Natural killer cell treated with Interleukin-12 subunit alpha and Interleukin-12 subunit beta and Interleukin-15 and Interleukin-18, amount 100 ng/mL, for 72 hours (primary cell): ENCODE measurements at regions not wholly inside any gene's neighbourhood (a gene's known extent, or its start where the extent isn't known, plus 50 kb on each side); places are given as distances from the start of the nearest gene placed in this dataset.
"Not testable (repeated sequence)": the region's sequence is repeated elsewhere in the genome, so short reads cannot be mapped to it uniquely, and the experiment has no call there.

Experiments
- ATAC-seq, 2 donors: fragments of 150-1000 bp; cut with Tn5 transposase in 1 of 2; sonication (Bioruptor Pico), chemical (Tn5 transposase) in 1 of 2; 2 replicates each; pipeline ENCODE4 v1.10.0; 2021
- DNase-seq: peaks from one replicate; pipeline ENCODE4 v3.0.0; 2022; ENCODE audit warnings: low spot score
- H3K27ac Mint-ChIP-seq, 2 donors: 1 replicate in 1 of 2; 2 replicates in 1 of 2; pipeline ENCODE4 v1.8.0; 2022; ENCODE audit warnings: mixed read lengths in 2 of 2, mild to moderate bottlenecking in 1 of 2, moderate library complexity in 1 of 2
- H3K27me3 Mint-ChIP-seq, 2 donors: 1 replicate in 1 of 2; 2 replicates in 1 of 2; pipeline ENCODE4 v1.8.0; 2022; ENCODE audit warnings: mixed read lengths in 2 of 2
- H3K36me3 Mint-ChIP-seq: one replicate; pipeline ENCODE4 v1.8.0; 2022; ENCODE audit warnings: mixed read lengths
- H3K4me1 Mint-ChIP-seq, 2 donors: 1 replicate in 1 of 2; 2 replicates in 1 of 2; pipeline ENCODE4 v1.8.0; 2022; ENCODE audit warnings: low read depth in 2 of 2, mixed read lengths in 2 of 2, mild to moderate bottlenecking in 1 of 2
- H3K4me3 Mint-ChIP-seq: one replicate; pipeline ENCODE4 v1.8.0; 2022; ENCODE audit warnings: mixed read lengths
- H3K9me3 Mint-ChIP-seq: 2 replicates; pipeline ENCODE4 v1.8.0; 2022; ENCODE audit warnings: mixed read lengths

DNA sequence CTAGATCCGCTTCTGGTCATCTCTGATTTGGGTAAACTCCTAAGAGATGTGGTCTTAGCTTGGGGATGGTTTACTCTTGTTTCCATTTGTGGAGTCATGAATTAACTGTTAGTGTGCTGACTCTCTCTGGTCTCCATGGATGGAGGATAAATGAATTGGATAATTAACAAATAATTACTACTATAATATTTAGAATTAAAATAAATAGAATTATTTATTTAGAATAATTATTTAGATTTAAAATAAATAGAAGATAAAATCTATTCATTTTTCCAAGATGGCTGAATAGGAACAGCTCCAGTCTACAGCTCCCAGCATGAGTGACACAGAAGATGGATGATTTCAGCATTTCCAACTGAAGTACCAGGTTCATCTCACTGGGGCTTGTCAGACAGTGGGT is 1587.4 kb upstream of the AGA start:
- H3K4me3 Mint-ChIP-seq: no peak overlapping the region
- DNase-seq (no peak), ATAC-seq (no peak)
- no peak overlapping the region for H3K27ac Mint-ChIP-seq
- H3K36me3 Mint-ChIP-seq: peaks cover 25% of the 10 kb centered on the region
- no peaks in the 10 kb centered on the region for H3K4me1 Mint-ChIP-seq
- H3K9me3 Mint-ChIP-seq: peaks cover 39% of the 10 kb centered on the region
- H3K27me3 Mint-ChIP-seq: no peaks in the 10 kb centered on the region

DNA sequence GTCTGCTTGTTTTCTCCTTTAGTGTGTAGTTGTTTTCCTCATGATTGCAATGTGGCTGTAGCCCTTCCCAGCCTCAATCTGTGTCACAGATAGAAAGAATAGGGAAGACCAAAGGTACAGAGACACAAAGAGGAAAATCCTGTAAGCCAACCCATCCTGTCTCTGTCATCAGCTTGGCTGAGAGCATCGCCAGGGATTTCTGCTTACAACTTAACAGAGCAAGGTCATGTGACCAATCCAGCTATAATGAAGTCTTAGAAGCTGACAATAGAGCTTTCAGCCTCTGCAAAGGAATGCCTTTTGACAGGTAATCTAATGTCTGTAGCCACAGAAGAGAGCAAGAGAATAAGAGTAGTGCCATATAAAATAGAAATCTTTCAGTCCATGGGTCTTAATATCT is 1598.0 kb upstream of the AGA start:
- no peaks in the 10 kb centered on the region for H3K27me3 Mint-ChIP-seq
- no peak overlapping the region for H3K4me3 Mint-ChIP-seq
- no peaks in the 10 kb centered on the region for H3K36me3 Mint-ChIP-seq
- DNase-seq: no peak
- no peak for ATAC-seq
- no peak overlapping the region for H3K27ac Mint-ChIP-seq
- no peaks in the 10 kb centered on the region for H3K4me1 Mint-ChIP-seq
- H3K9me3 Mint-ChIP-seq: peaks cover 13% of the 10 kb centered on the region

DNA sequence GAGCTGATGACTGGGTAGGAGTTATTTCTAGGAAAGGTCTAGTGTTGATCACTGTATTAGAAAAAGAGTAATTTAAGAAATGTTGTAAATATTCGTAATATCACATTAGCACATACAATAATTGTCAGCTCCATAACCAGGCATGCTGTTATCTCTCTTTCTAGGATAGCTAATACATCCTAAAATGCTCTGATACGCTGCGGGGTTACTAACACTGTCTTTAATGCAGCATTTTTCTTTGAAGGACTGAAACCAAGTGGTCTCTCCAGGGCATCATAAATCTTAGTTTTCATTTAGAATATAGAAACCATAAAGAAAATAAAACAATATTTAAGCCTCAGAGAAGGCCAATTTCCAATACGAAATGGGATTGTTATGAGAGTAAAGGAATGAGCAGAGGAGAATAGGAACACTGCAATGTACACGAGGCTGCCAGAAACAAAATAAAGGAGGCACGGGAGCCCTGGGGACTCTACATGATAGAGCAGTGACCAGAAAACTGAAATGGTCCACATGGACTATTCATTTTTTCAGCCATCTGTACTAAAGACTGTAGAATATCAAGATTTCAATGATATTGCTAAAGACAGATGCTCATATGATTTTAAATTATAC is 1606.7 kb upstream of the AGA start:
- peaks cover 13% of the 10 kb centered on the region for H3K36me3 Mint-ChIP-seq
- no peak overlapping the region for H3K4me3 Mint-ChIP-seq
- H3K27ac Mint-ChIP-seq: no peak overlapping the region
- ATAC-seq (no peak), DNase-seq (no peak)
- no peaks in the 10 kb centered on the region for H3K27me3 Mint-ChIP-seq
- no peaks in the 10 kb centered on the region for H3K9me3 Mint-ChIP-seq
- H3K4me1 Mint-ChIP-seq: no peaks in the 10 kb centered on the region

DNA sequence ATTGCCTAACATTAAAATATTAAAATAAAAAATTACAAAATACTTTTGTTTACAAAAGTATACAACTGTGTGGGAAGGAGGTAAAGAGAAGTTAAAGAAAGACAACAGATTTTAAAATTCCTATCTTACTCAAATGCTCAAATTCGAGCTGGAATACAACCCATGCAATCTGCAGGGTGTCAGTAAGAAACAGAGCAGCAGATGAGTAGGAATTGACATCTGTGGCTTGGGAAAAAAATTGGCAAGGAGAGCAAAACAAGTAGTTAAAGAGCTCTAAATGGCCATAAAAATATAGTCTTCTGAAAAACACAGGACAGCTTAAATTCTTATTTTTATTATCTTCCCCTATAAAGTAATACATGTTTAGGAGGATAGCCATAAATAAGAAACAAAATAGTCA is 1609.0 kb upstream of the AGA start:
- ATAC-seq (no peak), DNase-seq (no peak)
- H3K27me3 Mint-ChIP-seq: no peaks in the 10 kb centered on the region
- H3K36me3 Mint-ChIP-seq: peaks cover 12% of the 10 kb centered on the region
- no peaks in the 10 kb centered on the region for H3K9me3 Mint-ChIP-seq
- no peak overlapping the region for H3K27ac Mint-ChIP-seq
- no peak overlapping the region for H3K4me3 Mint-ChIP-seq
- no peaks in the 10 kb centered on the region for H3K4me1 Mint-ChIP-seq

DNA sequence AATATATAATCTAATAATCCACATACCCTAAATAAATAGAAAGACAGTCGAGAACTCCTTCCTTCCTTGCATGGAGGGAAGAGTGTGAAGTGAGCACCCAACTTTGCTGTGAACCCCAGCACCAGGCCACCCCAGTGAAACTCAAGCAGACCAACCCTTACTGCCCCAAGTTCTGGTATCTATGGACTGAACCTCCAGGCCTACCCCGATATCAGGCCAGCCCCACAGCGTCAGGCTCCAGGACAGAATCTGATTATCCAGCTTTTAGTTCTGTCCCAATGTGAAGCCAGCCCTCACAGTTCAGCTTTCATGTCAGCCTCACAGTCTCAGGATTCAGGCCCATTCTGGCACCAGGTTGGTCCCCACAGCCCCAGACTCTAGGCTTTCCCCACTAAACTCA is 1617.2 kb upstream of the AGA start:
- Mint-ChIP-seq H3K4me3 (no peak overlapping the region), H3K9me3 (peaks cover 11% of the 10 kb centered on the region), H3K4me1 (no peaks in the 10 kb centered on the region), H3K27me3 (no peaks in the 10 kb centered on the region), H3K27ac (no peak overlapping the region), H3K36me3 (peaks cover 5% of the 10 kb centered on the region)
- no peak for DNase-seq
- ATAC-seq: no peak

DNA sequence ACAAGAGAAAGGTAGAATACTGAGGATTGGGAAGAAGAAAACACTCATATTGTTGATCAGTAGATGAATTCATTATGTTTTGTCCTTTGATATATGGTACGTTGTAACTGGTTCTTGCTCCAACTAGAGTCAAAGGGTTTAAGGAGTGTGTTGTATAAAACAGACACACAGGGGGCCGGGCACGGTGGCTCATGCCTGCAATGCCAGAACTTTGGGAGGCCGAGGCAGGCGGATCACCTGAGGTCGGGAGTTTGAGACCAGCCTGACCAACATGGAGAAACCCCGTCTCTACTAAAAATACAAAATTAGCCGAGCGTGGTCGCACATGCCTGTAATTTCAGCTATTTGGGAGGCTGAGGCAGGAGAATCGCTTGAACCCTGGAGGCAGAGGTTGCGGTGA is 1624.0 kb upstream of the AGA start:
- H3K4me1 Mint-ChIP-seq, DNase-seq, H3K4me3 Mint-ChIP-seq, H3K36me3 Mint-ChIP-seq, H3K27me3 Mint-ChIP-seq, ATAC-seq, H3K27ac Mint-ChIP-seq: not testable (repeated sequence)
- H3K9me3 Mint-ChIP-seq: peaks cover 15% of the 10 kb centered on the region

DNA sequence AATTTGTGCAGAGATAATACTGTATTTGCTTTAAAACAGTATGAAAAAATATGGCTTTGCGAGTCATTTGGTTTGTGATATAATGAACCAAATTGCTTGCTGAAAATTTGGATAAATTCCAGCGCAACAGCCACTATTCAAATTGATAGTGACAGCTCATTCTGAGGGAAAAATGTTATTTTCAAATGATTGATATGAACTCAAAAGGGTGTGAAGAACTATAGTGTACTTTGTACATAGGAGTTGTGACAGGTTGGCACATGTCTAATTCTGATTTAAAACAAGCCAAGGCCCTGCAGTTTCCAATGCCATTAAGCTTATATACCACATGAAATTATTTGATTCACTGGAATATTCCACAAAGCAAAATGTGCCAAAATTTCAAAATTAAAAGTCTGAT is 1628.9 kb upstream of the AGA start:
- no peak overlapping the region for H3K4me3 Mint-ChIP-seq
- H3K27me3 Mint-ChIP-seq: no peaks in the 10 kb centered on the region
- DNase-seq: no peak
- H3K36me3 Mint-ChIP-seq: peaks cover 9% of the 10 kb centered on the region
- H3K4me1 Mint-ChIP-seq: no peaks in the 10 kb centered on the region
- peaks cover 10% of the 10 kb centered on the region for H3K9me3 Mint-ChIP-seq
- ATAC-seq: no peak
- H3K27ac Mint-ChIP-seq: no peak overlapping the region

DNA sequence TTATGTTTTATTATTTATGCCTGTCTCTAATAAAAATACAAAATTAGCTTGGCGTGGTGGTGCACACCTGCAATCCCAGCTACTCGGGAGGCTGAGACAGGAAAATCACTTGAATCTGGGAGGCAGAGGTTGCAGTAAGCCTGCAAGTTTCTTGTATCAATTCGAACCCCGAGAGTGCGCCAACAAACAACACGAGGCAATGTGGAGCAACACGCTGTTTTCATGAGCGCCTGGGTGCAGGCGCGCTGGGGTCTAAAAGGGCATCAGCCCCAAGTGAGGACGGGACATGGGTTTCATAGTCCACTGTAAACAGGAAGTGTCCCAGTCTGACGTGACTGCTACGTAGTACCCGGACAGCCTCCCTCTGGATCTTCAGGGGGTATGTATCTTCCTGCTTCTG is 1634.6 kb upstream of the AGA start:
- DNase-seq (no peak), ATAC-seq (no peak)
- Mint-ChIP-seq H3K27me3 (no peaks in the 10 kb centered on the region), H3K4me1 (no peaks in the 10 kb centered on the region), H3K36me3 (peaks cover 9% of the 10 kb centered on the region), H3K27ac (no peak overlapping the region), H3K9me3 (peaks cover 10% of the 10 kb centered on the region), H3K4me3 (no peak overlapping the region)

DNA sequence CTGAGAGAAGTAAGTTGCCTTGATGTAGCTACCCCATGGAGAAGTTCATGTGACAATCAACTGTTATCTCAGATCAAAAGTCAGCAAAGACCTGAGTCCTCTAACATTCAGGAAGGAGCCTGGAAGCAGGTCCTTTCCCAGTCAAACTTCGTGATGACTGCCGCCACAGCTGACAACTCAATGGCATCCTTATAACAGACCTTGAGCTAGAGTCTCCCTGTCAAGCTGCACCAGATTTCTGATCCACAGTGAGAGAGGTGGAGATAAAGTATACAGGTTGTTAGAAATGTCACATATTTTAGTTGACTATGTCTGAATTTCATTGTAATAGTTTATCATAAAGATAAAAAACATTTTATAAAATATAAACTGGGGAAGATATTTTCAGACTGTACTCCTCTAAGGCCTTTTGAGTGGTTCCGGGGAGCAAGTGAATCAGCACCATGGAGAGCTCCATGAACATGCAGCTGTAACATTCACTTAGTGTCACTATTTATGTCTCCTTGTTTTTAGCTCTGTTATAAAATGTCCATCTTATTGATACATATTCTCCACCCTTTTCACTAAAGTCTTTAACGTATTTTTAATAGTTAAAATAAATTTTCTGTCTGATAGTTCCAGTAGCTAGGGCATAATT is 1653.5 kb upstream of the AGA start:
- Mint-ChIP-seq H3K4me3 (no peak overlapping the region), H3K27ac (no peak overlapping the region), H3K27me3 (no peaks in the 10 kb centered on the region), H3K4me1 (no peaks in the 10 kb centered on the region), H3K9me3 (peaks cover 29% of the 10 kb centered on the region), H3K36me3 (peaks cover 11% of the 10 kb centered on the region)
- no peak for DNase-seq
- no peak for ATAC-seq

DNA sequence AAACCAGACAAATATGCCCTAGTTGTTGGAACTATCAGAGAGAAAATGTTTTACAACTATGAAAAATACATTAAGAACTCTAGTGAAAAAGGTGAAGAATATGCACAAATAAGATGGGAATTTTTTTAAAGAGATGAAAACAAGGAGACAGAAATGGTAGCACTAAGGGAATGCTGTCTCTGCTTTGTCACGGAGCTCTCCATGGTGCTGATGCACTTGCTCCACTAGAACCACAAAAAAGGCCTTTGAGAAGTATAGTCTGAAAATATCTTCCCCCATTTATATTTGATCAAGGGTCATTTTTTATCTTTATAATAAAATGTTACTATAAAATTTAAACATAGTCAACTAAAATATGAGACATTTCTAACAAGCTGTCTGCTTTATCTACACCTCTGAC is 1655.5 kb upstream of the AGA start:
- Mint-ChIP-seq H3K4me3 (no peak overlapping the region), H3K36me3 (no peaks in the 10 kb centered on the region), H3K9me3 (peaks cover 20% of the 10 kb centered on the region), H3K27me3 (no peaks in the 10 kb centered on the region), H3K4me1 (no peaks in the 10 kb centered on the region), H3K27ac (no peak overlapping the region)
- no peak for DNase-seq
- ATAC-seq: no peak

DNA sequence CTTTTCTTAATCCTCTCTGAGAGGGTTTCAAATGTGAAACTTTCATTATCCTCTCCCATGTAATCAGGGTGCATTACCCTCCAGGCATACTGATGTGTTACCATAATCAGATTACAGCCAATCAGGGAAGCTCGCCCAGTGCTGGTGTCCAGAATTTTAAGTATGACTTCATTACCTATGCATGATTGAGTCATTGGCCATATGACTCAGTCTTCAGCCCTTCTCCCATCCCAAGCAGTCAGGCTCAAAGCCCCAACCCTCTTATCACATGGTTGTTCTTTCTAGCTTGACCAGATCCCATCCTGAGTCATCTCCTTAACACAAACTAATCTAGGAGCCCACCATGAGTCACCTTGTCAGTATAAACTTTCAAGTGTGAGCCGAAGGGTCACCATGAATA is 1668.1 kb upstream of the AGA start:
- Mint-ChIP-seq H3K4me1 (no peaks in the 10 kb centered on the region), H3K36me3 (peaks cover 1% of the 10 kb centered on the region), H3K27ac (no peak overlapping the region), H3K4me3 (no peak overlapping the region), H3K9me3 (peaks cover 21% of the 10 kb centered on the region), H3K27me3 (no peaks in the 10 kb centered on the region)
- DNase-seq (no peak), ATAC-seq (no peak)

DNA sequence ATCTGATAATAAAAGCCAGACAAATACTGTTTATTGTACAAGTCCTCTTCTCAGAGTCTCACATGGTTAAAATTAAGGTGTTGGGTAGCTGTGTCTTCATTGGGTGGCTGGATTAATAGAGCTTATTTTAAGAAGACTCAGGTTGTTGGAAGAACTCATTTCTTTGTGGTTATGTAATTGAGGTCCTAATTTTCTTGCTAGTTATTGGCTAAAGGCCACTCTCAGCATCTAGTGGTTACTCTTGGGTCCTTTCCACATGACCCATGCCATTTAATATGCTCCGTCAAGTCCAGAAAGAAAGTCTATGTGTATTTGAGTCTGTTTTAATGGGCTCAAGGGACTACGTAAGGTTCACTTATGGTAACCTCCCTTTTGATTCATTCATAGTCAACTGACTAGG is 1668.6 kb upstream of the AGA start:
- no peak for ATAC-seq
- Mint-ChIP-seq H3K27me3 (no peaks in the 10 kb centered on the region), H3K36me3 (no peaks in the 10 kb centered on the region), H3K4me1 (no peaks in the 10 kb centered on the region), H3K4me3 (no peak overlapping the region), H3K9me3 (peaks cover 21% of the 10 kb centered on the region), H3K27ac (no peak overlapping the region)
- DNase-seq: no peak

DNA sequence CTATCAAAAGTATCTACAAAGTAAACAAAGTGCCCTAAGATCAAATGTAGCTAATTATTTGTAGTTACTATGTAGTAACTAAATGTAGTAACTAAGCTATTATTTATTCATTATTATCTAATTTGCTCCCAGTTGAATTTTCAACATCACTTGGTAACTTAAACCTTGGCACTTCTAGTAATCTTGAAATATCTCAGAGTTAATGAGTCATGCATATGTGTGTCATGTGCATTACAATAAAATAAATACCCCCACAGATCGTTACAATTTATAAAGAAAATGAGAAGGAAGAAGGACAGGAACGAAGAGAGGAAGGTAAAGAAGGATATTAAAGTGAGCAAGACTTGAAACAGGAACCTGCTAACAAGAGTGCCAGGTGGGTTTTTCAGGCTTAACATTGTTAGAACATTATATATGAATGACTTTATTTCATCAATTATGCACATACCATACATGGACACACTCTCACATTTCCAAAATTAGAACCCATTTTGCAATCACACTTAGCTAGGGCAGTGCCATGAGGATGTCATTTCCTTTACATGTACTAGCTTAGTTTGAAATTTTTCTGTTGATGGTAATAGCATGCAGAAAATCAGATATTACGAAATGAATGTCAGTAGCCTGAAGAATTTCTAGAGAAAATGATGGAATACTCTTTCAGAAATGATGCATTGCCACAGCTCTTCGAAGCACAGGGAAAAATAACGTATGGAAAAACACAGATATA is 1670.4 kb upstream of the AGA start:
- H3K4me3 Mint-ChIP-seq: no peak overlapping the region
- H3K9me3 Mint-ChIP-seq: peaks cover 26% of the 10 kb centered on the region
- H3K27ac Mint-ChIP-seq: no peak overlapping the region
- DNase-seq (no peak), ATAC-seq (no peak)
- H3K36me3 Mint-ChIP-seq: no peaks in the 10 kb centered on the region
- no peaks in the 10 kb centered on the region for H3K4me1 Mint-ChIP-seq
- H3K27me3 Mint-ChIP-seq: no peaks in the 10 kb centered on the region

DNA sequence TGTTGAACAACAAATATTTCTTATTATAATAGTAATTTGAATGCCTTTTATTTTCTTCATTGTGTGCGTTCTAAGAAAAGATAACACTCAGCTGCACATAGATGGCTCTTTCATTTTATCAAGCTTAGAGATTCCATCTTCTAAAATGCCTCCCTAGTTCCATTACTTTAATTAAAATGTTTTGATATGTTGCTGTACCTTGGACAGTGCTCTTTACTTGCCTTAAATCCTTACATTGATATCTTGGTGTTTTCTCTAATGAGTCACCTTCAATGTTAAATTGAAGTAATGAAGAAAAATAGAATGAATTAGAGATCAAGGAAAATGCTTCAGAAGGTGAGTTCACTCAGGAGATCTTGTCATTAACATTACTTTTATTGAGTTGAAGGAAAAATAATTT is 1672.4 kb upstream of the AGA start:
- Mint-ChIP-seq H3K9me3 (peaks cover 26% of the 10 kb centered on the region), H3K27ac (no peak overlapping the region), H3K4me3 (no peak overlapping the region), H3K27me3 (no peaks in the 10 kb centered on the region), H3K4me1 (no peaks in the 10 kb centered on the region), H3K36me3 (no peaks in the 10 kb centered on the region)
- no peak for ATAC-seq
- DNase-seq: no peak
